Mononuclear cell (primary cell): ENCODE measurements at regions not wholly inside any gene's neighbourhood (a gene's known extent, or its start where the extent isn't known, plus 50 kb on each side); places are given as distances from the start of the nearest gene placed in this dataset.

Experiments
- H3K27me3 ChIP-seq: 2 replicates; pipeline ENCODE4 v1.6.0; 2011; ENCODE audit warnings: low read length, control low read depth; ENCODE audit not compliant: insufficient read depth
- H3K4me1 ChIP-seq: 2 replicates; pipeline ENCODE4 v1.5.1; 2011; ENCODE audit warnings: mild to moderate bottlenecking, low read length, control low read depth; ENCODE audit not compliant: insufficient read depth
- H3K4me3 ChIP-seq: 2 replicates; pipeline ENCODE4 v1.5.1; 2011; ENCODE audit warnings: mild to moderate bottlenecking, low read length, moderate library complexity
- H3K9me3 ChIP-seq: 2 replicates; pipeline ENCODE4 v1.5.1; 2011; ENCODE audit warnings: low read depth, mild to moderate bottlenecking, control low read depth, low read length

- Histone ChIP-seq H3K9me3 (no peaks in the 10 kb centered on the region), H3K4me1 (no peaks in the 10 kb centered on the region), H3K27me3 (no peaks in the 10 kb centered on the region), H3K4me3 (no peak overlapping the region)
Measured at GRCh38 chr6:164276211-164276610, 861.7 kb downstream of the QKI start.

- no peaks in the 10 kb centered on the region for H3K9me3 ChIP-seq
- H3K4me1 ChIP-seq: no peaks in the 10 kb centered on the region
- H3K4me3 ChIP-seq: no peak overlapping the region
- H3K27me3 ChIP-seq: no peaks in the 10 kb centered on the region
Measured at GRCh38 chr6:164275773-164276172, 861.3 kb downstream of the QKI start.

GRCh38 chr6:164274493-164274892 lies 860.0 kb downstream of the QKI start:
- Histone ChIP-seq H3K4me1 (no peaks in the 10 kb centered on the region), H3K9me3 (no peaks in the 10 kb centered on the region)

GRCh38 chr6:164273491-164273890 lies 859.0 kb downstream of the QKI start:
- Histone ChIP-seq H3K4me1 (no peaks in the 10 kb centered on the region), H3K9me3 (no peaks in the 10 kb centered on the region)

More at GRCh38 chr6:164274493-164274892, 860.0 kb downstream of the QKI start:
- Histone ChIP-seq H3K27me3 (no peaks in the 10 kb centered on the region), H3K4me3 (no peak overlapping the region)

GRCh38 chr6:164266851-164267250 lies 852.3 kb downstream of the QKI start:
- Histone ChIP-seq H3K4me1 (no peaks in the 10 kb centered on the region), H3K9me3 (no peaks in the 10 kb centered on the region), H3K27me3 (no peaks in the 10 kb centered on the region), H3K4me3 (no peak overlapping the region)

More at GRCh38 chr6:164273491-164273890, 859.0 kb downstream of the QKI start:
- H3K27me3 ChIP-seq: no peaks in the 10 kb centered on the region
- no peak overlapping the region for H3K4me3 ChIP-seq

GRCh38 chr6:164262348-164262747 lies 847.8 kb downstream of the QKI start:
- H3K4me3 ChIP-seq: no peak overlapping the region
- no peaks in the 10 kb centered on the region for H3K4me1 ChIP-seq
- no peaks in the 10 kb centered on the region for H3K27me3 ChIP-seq
- no peaks in the 10 kb centered on the region for H3K9me3 ChIP-seq

- H3K9me3 ChIP-seq: no peaks in the 10 kb centered on the region
- H3K4me3 ChIP-seq: no peak overlapping the region
- no peaks in the 10 kb centered on the region for H3K4me1 ChIP-seq
- H3K27me3 ChIP-seq: no peaks in the 10 kb centered on the region
Measured at GRCh38 chr6:164258421-164258820, 843.9 kb downstream of the QKI start.

GRCh38 chr6:164252948-164253347 lies 838.4 kb downstream of the QKI start:
- Histone ChIP-seq H3K4me1 (no peaks in the 10 kb centered on the region), H3K27me3 (no peaks in the 10 kb centered on the region), H3K9me3 (no peaks in the 10 kb centered on the region), H3K4me3 (no peak overlapping the region)

- no peaks in the 10 kb centered on the region for H3K4me1 ChIP-seq
- no peaks in the 10 kb centered on the region for H3K27me3 ChIP-seq
- no peak overlapping the region for H3K4me3 ChIP-seq
- no peaks in the 10 kb centered on the region for H3K9me3 ChIP-seq
Measured at GRCh38 chr6:164252291-164252690, 837.8 kb downstream of the QKI start.

GRCh38 chr6:164247106-164247505 lies 832.6 kb downstream of the QKI start:
- Histone ChIP-seq H3K27me3 (no peaks in the 10 kb centered on the region), H3K4me1 (no peaks in the 10 kb centered on the region)

GRCh38 chr6:164246082-164246481 lies 831.6 kb downstream of the QKI start:
- Histone ChIP-seq H3K4me1 (no peaks in the 10 kb centered on the region), H3K9me3 (no peaks in the 10 kb centered on the region), H3K4me3 (no peak overlapping the region), H3K27me3 (no peaks in the 10 kb centered on the region)

More at GRCh38 chr6:164247106-164247505, 832.6 kb downstream of the QKI start:
- Histone ChIP-seq H3K4me3 (no peak overlapping the region), H3K9me3 (no peaks in the 10 kb centered on the region)

GRCh38 chr6:164243949-164244348 lies 829.4 kb downstream of the QKI start:
- no peaks in the 10 kb centered on the region for H3K4me1 ChIP-seq
- H3K4me3 ChIP-seq: no peak overlapping the region
- no peaks in the 10 kb centered on the region for H3K27me3 ChIP-seq
- no peaks in the 10 kb centered on the region for H3K9me3 ChIP-seq

GRCh38 chr6:164243012-164243610 lies 828.6 kb downstream of the QKI start:
- Histone ChIP-seq H3K4me1 (no peaks in the 10 kb centered on the region), H3K9me3 (no peaks in the 10 kb centered on the region), H3K27me3 (no peaks in the 10 kb centered on the region), H3K4me3 (no peak overlapping the region)

- Histone ChIP-seq H3K4me1 (no peaks in the 10 kb centered on the region), H3K27me3 (no peaks in the 10 kb centered on the region), H3K4me3 (no peak overlapping the region), H3K9me3 (no peaks in the 10 kb centered on the region)
Measured at GRCh38 chr6:164230804-164231203, 816.3 kb downstream of the QKI start.

GRCh38 chr6:164230259-164230658 lies 815.7 kb downstream of the QKI start:
- no peaks in the 10 kb centered on the region for H3K27me3 ChIP-seq
- H3K4me3 ChIP-seq: no peak overlapping the region
- H3K4me1 ChIP-seq: no peaks in the 10 kb centered on the region
- H3K9me3 ChIP-seq: no peaks in the 10 kb centered on the region

GRCh38 chr6:164229716-164230115 lies 815.2 kb downstream of the QKI start:
- no peaks in the 10 kb centered on the region for H3K27me3 ChIP-seq
- H3K4me3 ChIP-seq: no peak overlapping the region
- no peaks in the 10 kb centered on the region for H3K4me1 ChIP-seq
- H3K9me3 ChIP-seq: no peaks in the 10 kb centered on the region
